SH-SY5Y (cell line): ENCODE measurements at regions not wholly inside any gene's neighbourhood (a gene's known extent, or its start where the extent isn't known, plus 50 kb on each side); places are given as distances from the start of the nearest gene placed in this dataset.

Experiments used
- GATA2 ChIP-seq: IDR thresholded peaks from 2 replicates; pipeline ENCODE4 v1.6.1; 2011; ENCODE audit warnings: mild to moderate bottlenecking, low read depth, low read length
- GATA3 ChIP-seq: IDR thresholded peaks from 2 replicates; pipeline ENCODE4 v1.6.1; 2011; ENCODE audit warnings: low read depth, mild to moderate bottlenecking, low read length, moderate library complexity

- TF ChIP-seq GATA2 (no peak), GATA3 (no peak)
Observed at GRCh38 chr6:66376001-66376400, 669.0 kb upstream of the EYS start.
